Fibroblast of lung (primary cell): ENCODE measurements at regions not wholly inside any gene's neighbourhood (a gene's known extent, or its start where the extent isn't known, plus 50 kb on each side); places are given as distances from the start of the nearest gene placed in this dataset.

Source experiments
- DNase-seq, 2 donors: peaks; one replicate each; pipeline versions ENCODE4 v3.0.0 to v3.0.0-alpha.2; 2010; ENCODE audit warnings: low read depth in 2 of 2
- H2AFZ ChIP-seq: 2 replicates; pipeline ENCODE4 v1.5.1; 2012; ENCODE audit warnings: low read length, control low read depth, inconsistent platforms
- H3K27ac ChIP-seq: 2 replicates; pipeline ENCODE4 v1.5.1; 2011; ENCODE audit warnings: low read length, control low read depth; ENCODE audit not compliant: insufficient read depth
- H3K27me3 ChIP-seq: 2 replicates; pipeline ENCODE4 v1.5.1; 2011; ENCODE audit warnings: mild to moderate bottlenecking, low read length; ENCODE audit not compliant: control insufficient read depth, insufficient read depth
- H3K36me3 ChIP-seq: 2 replicates; pipeline ENCODE4 v1.5.1; 2011; ENCODE audit warnings: low read length; ENCODE audit not compliant: control insufficient read depth, insufficient read depth
- H3K4me1 ChIP-seq: 2 replicates; pipeline ENCODE4 v1.5.1; 2011; ENCODE audit warnings: low read length; ENCODE audit not compliant: control insufficient read depth, insufficient read depth; ENCODE audit errors: extremely low read depth
- H3K4me2 ChIP-seq: 2 replicates; pipeline ENCODE4 v1.5.1; 2011; ENCODE audit warnings: low read length, control low read depth; ENCODE audit not compliant: insufficient read depth; ENCODE audit errors: extremely low read depth
- H3K4me3 ChIP-seq, 4 experiments: fragments of 200-600 bp in 1 of 4; sonication (generic) in 1 of 4; replicated peaks in 1 of 4; 2 replicates each; pipeline ENCODE4 v1.5.1; 2011 to 2016; ENCODE audit warnings: low read length in 4 of 4, low read depth in 3 of 4, mild to moderate bottlenecking in 3 of 4, control low read depth in 2 of 4, inconsistent platforms in 1 of 4, mixed read lengths in 1 of 4; ENCODE audit not compliant: insufficient read depth in 1 of 4; ENCODE audit errors: control extremely low read depth in 1 of 4
- H3K79me2 ChIP-seq: 2 replicates; pipeline ENCODE4 v1.5.1; 2012; ENCODE audit warnings: mild to moderate bottlenecking, low read length, inconsistent platforms; ENCODE audit not compliant: control insufficient read depth, insufficient read depth
- H3K9ac ChIP-seq: 2 replicates; pipeline ENCODE4 v1.5.1; 2011; ENCODE audit warnings: mild to moderate bottlenecking, low read length, control low read depth; ENCODE audit not compliant: insufficient read depth
- H3K9me3 ChIP-seq: 2 replicates; pipeline ENCODE4 v1.5.1; 2012; ENCODE audit warnings: low read depth, low read length; ENCODE audit not compliant: control insufficient read depth, insufficient read depth
- H4K20me1 ChIP-seq: 2 replicates; pipeline ENCODE4 v1.5.1; 2011; ENCODE audit warnings: low read length; ENCODE audit not compliant: control insufficient read depth, insufficient read depth; ENCODE audit errors: extremely low read depth
- CTCF ChIP-seq, 2 donors: IDR thresholded peaks in 1 of 2; conservative IDR thresholded peaks in 1 of 2; 1 replicate in 1 of 2; 2 replicates in 1 of 2; pipeline ENCODE4 v1.5.1; 2011 to 2012; ENCODE audit warnings: low read length in 2 of 2, control low read depth in 1 of 2, inconsistent platforms in 1 of 2, low read depth in 1 of 2, mild to moderate bottlenecking in 1 of 2
- EZH2 ChIP-seq: IDR thresholded peaks from 2 replicates; pipeline ENCODE4 v1.5.1; 2012; ENCODE audit warnings: low read length, control low read depth, mild to moderate bottlenecking; ENCODE audit errors: missing control alignments

- H3K9me3 ChIP-seq = no peaks in the 10 kb centered on the region
- H3K4me1 ChIP-seq = no peaks in the 10 kb centered on the region
- no peak overlapping the region for H2AFZ ChIP-seq
- no peak overlapping the region for H3K4me2 ChIP-seq
- H3K9ac ChIP-seq = no peak overlapping the region
- no peak overlapping the region for H3K4me3 ChIP-seq
- no peak for TF ChIP-seq CTCF (conservative IDR thresholded peaks at IDR 0.05 in 1 of 2, IDR thresholded peaks at IDR 0.05 in 1 of 2; ENCODE audit: low read depth in 1 of 2, low read length in 2 of 2)
- TF ChIP-seq EZH2 = no peak
- no peaks in the 10 kb centered on the region for H3K36me3 ChIP-seq
- DNase-seq = no peak
- no peaks in the 10 kb centered on the region for H3K27me3 ChIP-seq
- no peaks in the 10 kb centered on the region for H3K79me2 ChIP-seq
- H3K27ac ChIP-seq = no peak overlapping the region
- no peaks in the 10 kb centered on the region for H4K20me1 ChIP-seq
Measured at GRCh38 chr9:117523531-117524153, 108.8 kb upstream of the ASTN2 start.

- no peaks in the 10 kb centered on the region for H3K9me3 ChIP-seq
- no peak overlapping the region for H2AFZ ChIP-seq
- no peaks in the 10 kb centered on the region for H3K27me3 ChIP-seq
- no peak overlapping the region for H3K4me2 ChIP-seq
- H3K4me1 ChIP-seq = no peaks in the 10 kb centered on the region
- no peaks in the 10 kb centered on the region for H3K36me3 ChIP-seq
- H3K79me2 ChIP-seq = no peaks in the 10 kb centered on the region
- no peak overlapping the region for H3K9ac ChIP-seq
- H3K4me3 ChIP-seq = no peak overlapping the region
- no peaks in the 10 kb centered on the region for H4K20me1 ChIP-seq
- DNase-seq = no peak
- no peak overlapping the region for H3K27ac ChIP-seq
- TF ChIP-seq CTCF (conservative IDR thresholded peaks at IDR 0.05 in 1 of 2, IDR thresholded peaks at IDR 0.05 in 1 of 2; ENCODE audit: low read depth in 1 of 2, low read length in 2 of 2) = no peak
- TF ChIP-seq EZH2 = no peak
Measured at GRCh38 chr9:117521293-117521692, 106.4 kb upstream of the ASTN2 start.

- Histone ChIP-seq H3K36me3 (no peaks in the 10 kb centered on the region), H3K4me2 (no peak overlapping the region), H3K4me1 (no peaks in the 10 kb centered on the region), H4K20me1 (no peaks in the 10 kb centered on the region), H3K4me3 (no peak overlapping the region), H2AFZ (no peak overlapping the region), H3K79me2 (no peaks in the 10 kb centered on the region), H3K27ac (no peak overlapping the region), H3K9ac (no peak overlapping the region), H3K27me3 (no peaks in the 10 kb centered on the region), H3K9me3 (no peaks in the 10 kb centered on the region)
- DNase-seq = no peak
- TF ChIP-seq CTCF (conservative IDR thresholded peaks at IDR 0.05 in 1 of 2, IDR thresholded peaks at IDR 0.05 in 1 of 2; ENCODE audit: low read depth in 1 of 2, low read length in 2 of 2) (no peak), EZH2 (no peak)
Measured at GRCh38 chr9:117516676-117517632, 102.1 kb upstream of the ASTN2 start.
